NCI-H69 (cell line): ENCODE measurements at regions not wholly inside any gene's neighbourhood (a gene's known extent, or its start where the extent isn't known, plus 50 kb on each side); places are given as distances from the start of the nearest gene placed in this dataset.
"Not testable (repeated sequence)": the region's sequence is repeated elsewhere in the genome, so short reads cannot be mapped to it uniquely, and the experiment has no call there.

ENCODE experiments used
- DNase-seq: peaks from one replicate; lab custom pipeline; 2025; lab: John Stamatoyannopoulos, UW

DNA sequence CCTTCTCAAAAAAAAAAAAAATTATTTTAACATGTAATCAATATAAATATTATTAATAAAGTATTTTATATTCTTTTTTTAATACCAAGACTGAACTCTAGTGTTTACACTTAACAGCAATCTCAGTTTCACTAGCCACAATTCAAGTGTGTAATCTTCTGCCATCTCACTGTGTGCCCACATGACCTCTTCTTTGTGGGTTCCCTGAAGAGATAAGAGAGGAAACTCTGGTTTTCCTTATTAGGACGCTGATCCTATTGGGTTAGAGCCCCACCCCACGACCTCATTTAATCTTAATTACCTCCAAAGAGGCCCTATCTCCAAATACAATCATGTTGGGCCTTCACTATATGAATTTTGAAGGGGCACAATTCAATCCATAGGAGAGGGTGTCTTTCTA lies 177.6 kb downstream of the STK31 start:
- no peak for DNase-seq

DNA sequence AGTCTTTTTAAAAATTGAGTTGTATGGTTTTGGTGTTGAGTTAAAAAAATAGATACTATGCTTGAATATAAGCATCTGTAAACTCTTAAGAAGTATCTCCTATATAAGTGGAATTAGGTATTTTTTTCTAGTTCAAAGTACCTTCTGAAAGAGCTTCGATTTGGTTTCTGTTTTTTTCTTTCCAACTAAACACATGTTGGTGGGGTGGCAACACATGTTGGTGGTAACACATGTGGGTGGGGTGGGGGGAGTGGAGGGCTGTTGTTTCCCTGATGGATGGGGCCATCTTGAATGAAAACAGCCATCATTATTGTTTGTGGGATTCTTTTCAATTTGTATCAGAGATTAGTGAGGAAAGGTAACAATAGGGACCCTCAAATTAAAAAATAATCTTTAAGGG lies 178.9 kb downstream of the STK31 start:
- no peak for DNase-seq

DNA sequence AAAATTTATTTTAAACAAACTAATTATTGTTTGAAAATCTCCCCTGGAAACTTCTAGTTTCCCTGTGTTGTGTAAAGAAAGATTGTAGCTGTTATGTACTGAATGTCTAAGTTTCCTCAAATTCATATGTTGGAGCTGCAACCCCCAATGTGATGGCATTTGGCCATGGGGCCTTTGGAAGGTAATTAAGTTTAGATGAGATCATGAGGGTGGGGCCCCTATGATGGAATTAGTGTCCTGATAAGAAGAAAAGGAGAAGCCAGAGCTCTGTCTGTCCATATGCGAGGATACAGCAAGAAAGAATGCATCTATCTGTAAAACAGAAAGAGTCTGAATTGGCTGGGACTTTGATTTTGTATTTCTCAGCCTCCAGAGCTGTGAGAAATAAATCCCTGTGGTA lies 179.5 kb downstream of the STK31 start:
- no peak for DNase-seq

DNA sequence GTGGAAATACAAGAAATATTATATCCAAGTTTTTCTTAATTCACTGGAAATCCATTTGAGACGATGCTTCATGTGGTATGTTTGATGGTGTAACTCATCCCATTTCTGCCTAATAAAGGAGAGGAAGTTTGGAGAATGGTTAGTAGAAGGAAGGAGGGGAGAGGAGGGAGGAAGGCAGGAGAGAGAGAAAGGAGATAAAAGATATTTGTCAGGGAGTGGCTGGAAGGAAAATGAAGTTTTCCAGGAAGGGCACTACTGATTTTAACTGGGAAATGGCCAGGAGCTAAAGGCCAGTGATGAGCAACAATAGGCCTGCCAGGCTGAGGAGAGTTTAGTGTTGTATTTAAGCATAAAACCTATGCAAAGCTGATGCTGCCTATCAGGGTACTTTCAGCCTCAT lies 182.0 kb downstream of the STK31 start:
- no peak for DNase-seq

DNA sequence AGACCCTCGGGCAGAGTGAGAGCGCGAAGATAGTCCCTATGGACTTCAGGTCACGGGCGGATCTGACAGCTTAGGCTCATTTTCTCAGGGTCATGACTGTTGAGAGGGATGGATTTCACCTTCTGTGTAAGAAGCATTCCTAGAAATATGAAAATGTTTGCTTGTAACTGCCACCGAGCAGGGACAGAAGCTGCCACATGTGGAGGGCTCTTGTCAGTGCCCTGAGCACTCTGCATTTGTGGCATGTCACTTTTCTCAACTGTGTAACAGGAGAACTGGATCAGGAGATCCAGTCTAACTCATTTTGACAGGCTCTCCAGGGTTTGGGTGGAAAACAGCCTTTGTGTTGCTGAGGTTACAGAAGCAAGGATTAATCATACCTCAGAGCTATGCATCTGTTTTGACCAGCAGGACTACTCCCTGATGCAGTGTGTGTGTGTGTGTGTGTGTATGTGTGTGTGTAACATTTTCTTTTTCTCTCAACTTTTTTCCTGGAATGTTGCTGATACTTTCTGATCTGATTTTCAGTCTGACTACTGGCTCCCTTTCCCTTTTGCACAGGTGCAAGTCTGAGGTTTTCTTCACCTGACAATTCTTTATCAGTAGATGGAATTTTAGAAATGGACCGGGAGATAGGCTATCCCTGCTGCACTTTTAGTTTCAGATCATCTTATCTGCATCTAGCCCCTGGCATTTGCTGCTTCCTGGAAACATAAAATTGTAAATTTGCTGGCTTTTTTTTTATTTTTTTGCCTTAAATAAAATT lies 183.3 kb downstream of the STK31 start:
- DNase-seq = no peak

DNA sequence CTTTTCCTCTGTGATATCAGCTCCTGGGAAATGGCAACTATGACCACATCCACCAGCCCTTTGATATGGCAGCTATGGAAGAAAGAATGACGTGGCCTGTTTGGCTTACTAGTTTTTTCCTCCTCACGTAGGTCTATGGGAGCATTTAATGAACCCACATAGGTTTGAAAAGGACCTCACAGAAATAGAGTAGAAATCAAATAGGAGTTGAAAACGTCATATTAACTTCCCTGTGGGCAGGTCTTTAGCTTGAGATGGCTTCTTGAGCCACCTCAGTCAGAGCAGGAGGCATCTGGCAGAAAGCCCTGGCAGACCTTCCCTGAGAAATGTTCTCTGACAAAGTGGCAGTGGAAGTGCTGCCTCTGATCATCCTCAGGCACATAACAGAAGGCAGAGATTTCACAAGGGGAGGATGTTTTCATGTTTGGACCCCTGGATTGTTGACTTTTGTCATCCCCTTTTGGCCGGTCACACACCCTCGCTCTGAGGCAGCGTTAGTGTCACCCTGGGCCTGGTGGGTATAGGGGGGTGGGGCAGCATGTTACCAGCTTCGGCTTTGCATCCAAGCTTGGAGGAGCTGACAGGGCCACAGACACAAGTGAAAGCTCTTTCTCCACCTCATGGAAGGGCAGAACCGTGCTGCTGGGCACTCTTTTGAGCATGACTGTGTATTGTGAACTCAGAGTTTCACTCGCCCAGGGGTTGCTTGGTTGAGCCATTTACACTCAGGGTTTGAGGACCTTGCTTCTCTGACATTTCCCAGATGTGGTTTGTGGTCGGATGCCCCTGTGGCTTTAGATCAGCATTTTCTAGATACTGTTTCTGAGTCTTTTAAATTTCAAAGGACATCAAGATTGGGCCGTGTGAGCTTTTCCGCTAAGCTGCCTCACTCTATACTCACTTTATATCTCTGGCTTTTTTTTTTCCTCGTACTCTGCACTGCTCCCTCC lies 184.2 kb downstream of the STK31 start:
- no peak for DNase-seq

DNA sequence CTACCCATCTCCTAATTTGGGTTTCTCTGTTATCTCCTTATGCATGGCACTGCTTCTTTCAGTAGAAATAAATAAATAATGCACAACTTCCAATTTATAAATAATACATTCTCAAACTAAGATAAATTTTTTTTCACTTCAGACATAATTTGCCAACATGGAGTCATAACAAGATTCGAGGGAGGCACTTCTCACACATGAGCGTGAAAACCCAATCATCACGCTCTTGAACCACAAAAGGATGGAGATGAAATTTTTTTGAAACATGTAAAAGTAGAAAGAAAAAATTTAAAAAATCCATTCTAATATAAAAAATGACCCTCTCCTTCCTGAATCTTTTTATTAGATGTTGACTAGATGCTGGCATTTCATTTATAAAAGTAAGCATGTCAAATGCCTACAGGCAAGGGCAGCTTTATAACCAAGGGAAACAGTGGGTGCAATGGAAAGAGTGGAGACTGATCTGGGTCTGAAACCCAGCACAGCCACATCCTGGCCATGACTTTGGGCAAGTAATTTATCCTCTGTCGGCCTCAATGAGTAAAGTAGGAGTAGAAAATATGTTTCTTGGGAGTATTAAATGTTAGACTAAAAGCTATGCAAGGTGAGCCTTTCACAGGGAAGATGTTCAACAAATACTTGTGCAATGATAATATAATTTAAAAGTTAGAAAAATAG lies 185.0 kb downstream of the STK31 start:
- no peak for DNase-seq

DNA sequence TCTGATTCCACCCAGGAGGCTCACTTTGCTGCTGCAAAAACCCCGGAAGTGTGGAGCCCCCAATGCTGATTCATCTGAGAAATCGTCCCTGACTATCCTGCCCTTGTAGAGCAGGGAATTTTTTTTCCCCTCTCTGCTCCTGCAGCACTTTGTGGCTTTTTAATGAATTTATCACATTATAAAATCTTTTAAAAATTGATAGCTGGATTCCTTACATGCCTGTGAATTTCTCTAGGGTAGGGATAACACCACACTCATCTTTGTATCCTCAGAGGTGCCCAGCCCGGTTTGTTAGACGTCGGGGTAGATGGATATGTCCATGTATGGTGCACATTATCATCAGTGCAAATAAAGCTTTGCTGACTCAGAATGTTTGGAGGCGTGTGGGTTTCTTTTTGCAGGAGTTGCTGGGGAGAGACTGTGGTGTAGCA lies 185.7 kb downstream of the STK31 start:
- DNase-seq = no peak

DNA sequence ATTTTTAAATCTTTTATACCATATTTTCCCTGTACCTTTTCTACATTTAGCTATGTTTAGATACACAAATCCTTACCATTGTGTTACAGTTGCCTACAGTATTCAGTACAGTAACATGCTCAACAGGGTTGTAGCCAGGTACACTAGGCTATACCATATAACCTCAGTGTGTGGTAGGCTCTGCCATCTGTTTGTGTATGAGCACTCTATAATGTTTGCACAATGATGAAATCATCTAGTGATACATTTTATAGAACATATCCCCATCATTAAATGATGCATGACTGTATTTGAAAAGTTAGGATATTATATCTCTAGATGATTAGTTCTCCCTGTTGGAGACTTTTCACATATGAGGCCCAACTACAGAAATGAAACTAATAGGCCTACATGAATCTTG lies 188.6 kb downstream of the STK31 start:
- peak; percentile 81 for DNase-seq

DNA sequence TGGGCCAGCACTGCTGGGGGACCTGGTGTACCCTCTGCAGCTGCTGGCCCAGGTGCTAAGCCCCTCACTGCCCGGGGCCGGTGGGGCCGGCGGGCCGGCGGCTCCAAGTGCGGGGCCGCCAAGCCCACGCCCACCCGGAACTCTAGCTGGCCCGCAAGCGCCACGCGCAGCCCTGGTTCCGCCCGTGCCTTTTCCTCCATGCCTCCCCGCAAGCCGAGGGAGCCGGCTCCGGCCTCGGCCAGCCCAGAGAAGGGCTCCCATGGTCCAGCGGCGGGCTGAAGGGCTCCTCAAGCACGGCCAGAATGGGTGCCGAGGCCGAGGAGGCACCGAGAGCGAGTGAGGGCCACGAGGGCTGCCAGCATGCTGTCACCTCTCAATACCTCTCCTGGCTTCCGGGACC lies 194.9 kb downstream of the STK31 start:
- not testable (repeated sequence) for DNase-seq

DNA sequence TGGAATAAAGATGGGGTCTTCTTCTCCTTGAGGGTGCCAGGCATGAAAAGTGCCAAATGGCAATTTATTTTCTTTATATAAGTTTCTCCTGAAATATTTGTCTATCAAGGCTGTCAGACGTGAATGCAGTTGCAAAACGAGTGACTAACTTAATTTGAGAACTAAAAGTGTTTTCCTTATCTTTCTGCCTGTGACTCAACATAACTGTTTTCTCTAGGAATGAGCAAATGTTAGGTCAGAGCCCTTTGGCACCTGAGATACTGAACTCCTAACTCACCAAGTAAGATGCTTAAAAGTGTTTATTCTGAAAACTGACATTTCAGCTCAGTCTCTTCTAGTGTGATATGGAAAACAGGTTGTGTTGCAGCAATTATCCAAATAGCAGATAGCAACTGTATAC lies 197.0 kb downstream of the STK31 start:
- DNase-seq = no peak

DNA sequence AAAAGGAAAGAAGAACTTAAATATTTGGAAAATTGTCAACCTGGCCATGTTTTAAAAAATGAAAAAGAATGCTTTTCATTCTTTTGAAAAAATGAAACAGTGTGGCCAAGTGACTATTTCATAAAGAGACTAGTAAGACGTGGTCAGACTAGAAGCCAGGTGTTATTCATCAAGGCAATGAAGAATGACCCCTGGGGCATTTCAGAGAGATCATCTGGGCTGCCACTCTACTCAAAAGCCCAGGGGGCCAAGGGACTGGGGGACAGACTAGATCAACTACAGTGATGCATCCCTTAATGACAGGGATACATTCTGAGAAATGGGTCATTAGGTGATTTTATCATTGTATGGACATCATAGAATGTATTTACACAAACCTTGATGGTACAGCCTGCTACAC lies 199.4 kb downstream of the STK31 start:
- DNase-seq = no peak

DNA sequence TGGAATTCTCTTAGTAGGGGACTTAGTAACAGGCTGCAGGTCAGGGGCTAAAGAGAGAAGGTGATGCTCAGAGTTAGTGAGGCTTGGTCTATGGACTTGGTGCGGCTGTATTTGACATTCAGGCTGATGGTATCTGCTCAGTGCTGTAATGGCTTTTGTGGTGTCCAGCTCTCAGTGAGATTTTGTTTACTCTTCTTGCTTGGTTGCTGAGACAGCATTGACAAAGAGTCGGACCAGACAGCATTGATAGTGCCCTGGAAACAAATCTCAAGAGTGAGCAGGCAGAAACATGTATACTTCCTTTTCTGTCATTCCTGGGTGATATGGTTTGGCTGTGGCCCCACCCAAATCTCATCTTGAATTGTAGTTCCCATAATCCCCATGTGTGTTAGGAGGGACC lies 202.0 kb downstream of the STK31 start:
- no peak for DNase-seq

DNA sequence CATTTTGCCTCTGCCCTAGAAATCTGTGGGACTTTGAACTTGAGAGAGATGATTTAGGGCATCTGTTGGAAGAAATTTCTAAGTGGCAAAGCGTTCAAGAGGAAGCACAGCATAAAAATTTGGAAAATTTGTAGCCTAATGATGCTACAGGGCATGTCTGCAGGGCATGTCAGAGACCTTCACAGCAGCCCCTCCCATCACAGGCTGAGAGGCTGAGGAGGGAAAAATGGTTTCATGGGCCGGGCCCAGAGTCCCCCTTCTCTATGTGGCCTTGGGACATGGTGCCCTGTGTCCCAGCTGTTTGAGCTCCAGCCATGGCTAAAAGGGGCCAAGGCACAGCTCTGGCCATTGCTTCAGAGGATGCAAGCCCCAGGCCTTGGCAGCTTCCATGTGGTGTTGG lies 203.0 kb downstream of the STK31 start:
- DNase-seq = no peak

DNA sequence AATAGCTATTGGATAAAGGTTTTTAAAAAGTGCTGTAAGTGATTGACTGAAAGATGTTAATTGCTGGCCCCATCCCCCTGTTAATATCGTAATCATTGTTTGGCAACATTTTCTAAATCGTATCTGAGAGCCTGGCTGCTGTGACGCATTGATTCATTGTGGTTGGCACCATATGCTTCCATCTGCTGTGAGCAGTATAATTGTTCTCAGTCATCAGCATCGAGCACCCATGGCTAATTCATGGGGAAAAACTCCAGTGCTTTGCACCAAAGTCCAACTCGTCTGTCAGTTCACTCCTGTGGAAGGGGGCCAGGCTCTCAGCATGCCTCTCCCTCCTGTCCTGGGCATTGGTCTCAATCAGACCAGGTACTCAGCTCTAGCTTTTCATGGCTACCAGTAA lies 205.2 kb downstream of the STK31 start:
- DNase-seq = peak; percentile 82

DNA sequence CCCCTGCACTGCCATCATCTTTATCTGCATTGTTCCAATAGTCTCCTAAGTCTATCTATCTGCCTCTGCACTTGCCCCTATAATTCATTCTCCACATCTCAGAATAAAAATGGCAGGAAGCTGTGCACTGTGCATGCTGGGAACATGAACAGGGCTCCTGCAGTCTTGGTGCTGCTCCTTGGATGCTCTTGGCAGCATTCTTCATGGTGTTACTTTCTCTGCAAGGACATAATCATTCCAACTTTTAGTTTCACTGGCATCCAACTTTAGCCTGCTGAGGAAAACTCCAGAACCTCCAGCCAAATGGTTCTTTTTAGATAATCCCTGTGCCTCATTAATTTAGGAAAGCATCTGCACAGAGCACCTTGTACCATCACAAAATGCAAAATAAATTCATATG lies 208.3 kb downstream of the STK31 start:
- DNase-seq = no peak

DNA sequence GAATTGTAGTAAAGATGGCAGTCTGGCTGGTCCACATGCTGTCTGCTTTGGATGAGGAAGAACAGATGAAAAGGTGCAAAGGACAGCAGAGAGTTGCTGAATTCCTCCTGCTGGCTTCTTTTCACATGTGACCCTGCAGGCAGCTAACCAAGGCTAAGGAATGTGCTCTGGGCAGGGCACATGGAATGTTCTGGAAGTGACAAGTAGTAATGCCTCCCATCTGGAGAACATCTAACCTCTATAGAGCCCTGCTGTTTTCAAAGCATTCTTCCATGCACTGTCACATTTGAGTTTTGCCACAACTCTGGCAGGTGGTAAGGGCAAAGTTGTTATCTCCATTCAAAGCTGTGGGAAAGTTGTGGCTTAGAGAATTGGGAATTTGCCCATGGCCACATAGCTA lies 208.8 kb downstream of the STK31 start:
- DNase-seq = no peak

DNA sequence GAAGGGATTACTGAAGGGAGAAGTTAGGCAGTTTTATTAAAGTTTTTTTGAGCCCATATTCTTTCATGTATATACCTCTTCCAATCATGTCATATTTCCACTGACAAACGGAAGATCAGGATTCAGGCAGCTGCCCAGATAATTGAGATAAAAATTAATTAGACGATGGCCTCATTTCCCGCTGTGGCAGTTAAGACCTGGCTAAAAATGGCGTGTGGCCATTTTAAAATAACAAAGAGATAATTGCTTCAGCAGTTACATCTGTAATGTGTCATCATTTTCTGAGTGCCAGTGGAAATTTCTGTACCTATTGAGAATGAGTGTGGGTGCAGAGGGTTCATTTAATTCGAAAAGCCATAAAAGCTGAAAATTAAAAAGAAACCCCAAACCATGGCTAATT lies 215.1 kb downstream of the STK31 start:
- peak; percentile 57 for DNase-seq

DNA sequence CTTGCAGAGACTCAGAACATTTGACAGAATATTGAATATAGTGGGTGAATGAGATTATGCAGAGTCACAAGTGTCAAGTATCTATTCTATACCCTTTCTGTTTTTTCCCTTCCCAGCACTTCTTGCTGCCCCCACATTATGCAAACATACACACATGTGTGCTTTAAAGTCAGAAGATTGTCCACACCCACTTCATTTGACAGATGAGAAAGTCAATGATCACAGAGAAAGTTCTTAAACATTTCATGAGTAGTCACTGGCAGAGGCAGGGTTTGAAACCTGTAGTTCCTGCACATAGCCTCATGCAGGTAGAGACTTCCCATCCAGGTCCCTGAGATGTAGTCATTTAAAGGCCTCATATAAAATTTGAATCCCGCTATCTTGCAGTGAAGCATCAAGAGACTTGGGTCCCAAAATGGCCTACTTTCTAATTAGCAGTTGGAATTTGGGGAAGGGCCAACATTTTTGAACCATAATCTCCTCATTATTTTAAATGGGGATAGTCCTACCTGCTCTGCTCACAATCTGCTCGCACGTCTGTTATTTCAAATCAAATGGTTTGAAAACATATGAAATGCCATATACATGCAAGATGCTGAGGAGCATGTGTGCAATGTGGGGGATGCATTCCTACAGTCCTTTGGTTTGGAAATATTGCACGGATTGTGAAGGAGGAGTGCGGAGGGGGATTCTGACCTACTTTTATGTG lies 217.8 kb downstream of the STK31 start:
- no peak for DNase-seq

DNA sequence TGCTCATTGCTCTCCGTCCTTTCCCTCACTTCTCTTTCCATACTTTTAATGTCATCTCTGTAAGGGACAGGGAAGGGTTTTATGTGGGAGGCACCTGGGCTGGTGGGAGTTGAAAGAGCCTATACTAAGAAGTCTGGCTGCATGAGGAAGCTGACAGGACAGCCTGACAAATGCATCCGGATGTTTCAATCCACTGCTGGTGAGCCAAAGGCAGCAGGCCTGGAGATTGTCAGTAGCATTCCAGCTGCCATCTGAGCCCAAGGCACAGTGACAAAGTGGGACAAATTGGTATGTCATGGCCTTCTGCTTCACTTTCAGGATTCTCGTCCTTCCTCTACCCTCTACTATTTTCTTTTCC lies 218.4 kb downstream of the STK31 start:
- no peak for DNase-seq

DNA sequence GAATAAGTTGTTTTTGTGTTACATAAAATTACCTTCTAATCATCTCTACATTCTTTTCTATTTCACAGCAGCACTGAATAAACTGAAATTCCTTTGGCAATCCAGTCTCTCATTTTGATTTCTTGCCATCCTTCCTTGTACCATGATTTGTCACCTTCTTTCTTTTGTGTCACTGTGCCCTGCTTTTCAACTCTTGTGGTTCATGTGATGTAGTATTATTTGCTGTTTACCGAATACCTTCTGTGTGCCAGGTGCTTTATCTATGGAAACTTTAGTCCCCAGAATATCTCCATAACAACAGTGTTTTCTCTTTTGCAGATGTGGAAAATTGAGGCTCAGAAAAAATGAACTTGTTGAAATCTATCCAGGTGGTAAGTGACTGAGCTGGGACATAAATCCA lies 220.3 kb downstream of the STK31 start:
- DNase-seq = no peak

DNA sequence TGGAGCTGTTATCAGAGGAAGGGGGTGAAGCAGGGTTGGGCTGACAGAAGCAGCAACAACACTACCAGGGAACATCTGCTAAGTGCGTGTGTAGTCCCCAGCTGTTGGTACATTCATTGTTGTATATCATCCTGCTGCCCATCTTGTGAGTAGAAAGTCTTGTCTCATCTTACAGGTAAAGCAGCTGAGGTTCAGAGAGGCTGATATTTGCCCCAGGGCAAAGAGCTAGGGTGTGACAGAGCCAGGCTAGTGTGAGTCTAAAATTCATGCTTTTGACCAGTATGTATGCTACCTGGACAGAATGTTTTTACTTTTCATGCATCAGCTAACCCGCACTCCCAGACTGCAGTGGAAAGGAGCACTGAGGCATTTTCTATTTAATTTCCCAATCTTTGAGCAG lies 221.6 kb downstream of the STK31 start:
- DNase-seq = peak; percentile 77
